K562 (cell line): ENCODE measurements at regions not wholly inside any gene's neighbourhood (a gene's known extent, or its start where the extent isn't known, plus 50 kb on each side); places are given as distances from the start of the nearest gene placed in this dataset.

Experiments used
- BHLHE40 ChIP-seq: IDR thresholded peaks from 2 replicates; pipeline ENCODE4 v1.6.1; 2011; ENCODE audit warnings: low read length, improper control_type of control experiment
- ELF1 ChIP-seq: fragments of 200-800 bp; sonication (Bioruptor generic); IDR thresholded peaks from 2 replicates; pipeline ENCODE4 v1.6.1; 2016; ENCODE audit warnings: missing genetic modification characterization, missing compliant biosample characterization
- ESRRA ChIP-seq: fragments of 450-650 bp; IDR thresholded peaks from 2 replicates; pipeline ENCODE4 v1.6.1; 2014; ENCODE audit warnings: low read depth, mild to moderate bottlenecking, moderate library complexity, borderline replicate concordance
- MXI1 ChIP-seq: IDR thresholded peaks from 2 replicates; pipeline ENCODE4 v1.6.1; 2011; ENCODE audit warnings: low read depth, mild to moderate bottlenecking, improper control_type of control experiment, low read length
- PML ChIP-seq: IDR thresholded peaks from 2 replicates; pipeline ENCODE4 v1.6.1; 2012; ENCODE audit warnings: low read length, inconsistent platforms
- POLR2A ChIP-seq: fragments of 450-650 bp; conservative IDR thresholded peaks from 2 replicates; pipeline ENCODE4 v1.6.1; 2016
- POLR2H ChIP-seq: IDR thresholded peaks from 2 replicates; pipeline ENCODE4 v1.6.1; 2016; ENCODE audit warnings: missing genetic modification characterization, low read depth, mild to moderate bottlenecking, control low read depth, missing compliant biosample characterization, moderate library complexity
- PRMT5 ChIP-seq: sonication (generic); formaldehyde crosslinking; IDR thresholded peaks from 2 replicates; pipeline ENCODE4 v1.5.0; 2020; ENCODE audit warnings: missing genetic modification reagents
- RFX5 ChIP-seq: IDR thresholded peaks from 2 replicates; pipeline ENCODE4 v1.6.1; 2011; ENCODE audit warnings: low read depth, mild to moderate bottlenecking, improper control_type of control experiment, low read length
- TCF3 ChIP-seq: sonication (generic); formaldehyde crosslinking; IDR thresholded peaks from 2 replicates; pipeline ENCODE4 v1.4.0; 2020; ENCODE audit warnings: mild to moderate bottlenecking, missing genetic modification reagents
- ZNF274 ChIP-seq: IDR thresholded peaks from 2 replicates; pipeline ENCODE4 v1.6.1; 2011; ENCODE audit warnings: low read depth, mild to moderate bottlenecking, low read length, moderate library complexity, borderline replicate concordance
- ZNF589 ChIP-seq: fragments of 200-800 bp; sonication (Bioruptor generic); IDR thresholded peaks from 2 replicates; pipeline ENCODE4 v1.6.1; 2016; ENCODE audit warnings: low read depth, missing genetic modification characterization, missing compliant biosample characterization
- TF ChIP-seq, protein P1 (sequence below), 3 experiments: IDR thresholded peaks in 2 of 3; conservative IDR thresholded peaks in 1 of 3; 2 replicates each; pipeline ENCODE4 v1.5.1; 2011 to 2012; ENCODE audit warnings: low read length in 3 of 3, mild to moderate bottlenecking in 3 of 3, control low read depth in 2 of 3, improper control_type of control experiment in 1 of 3, inconsistent platforms in 1 of 3, low read depth in 1 of 3, mixed read lengths in 1 of 3, moderate library complexity in 1 of 3; ENCODE audit not compliant: insufficient read depth in 2 of 3

DNA sequence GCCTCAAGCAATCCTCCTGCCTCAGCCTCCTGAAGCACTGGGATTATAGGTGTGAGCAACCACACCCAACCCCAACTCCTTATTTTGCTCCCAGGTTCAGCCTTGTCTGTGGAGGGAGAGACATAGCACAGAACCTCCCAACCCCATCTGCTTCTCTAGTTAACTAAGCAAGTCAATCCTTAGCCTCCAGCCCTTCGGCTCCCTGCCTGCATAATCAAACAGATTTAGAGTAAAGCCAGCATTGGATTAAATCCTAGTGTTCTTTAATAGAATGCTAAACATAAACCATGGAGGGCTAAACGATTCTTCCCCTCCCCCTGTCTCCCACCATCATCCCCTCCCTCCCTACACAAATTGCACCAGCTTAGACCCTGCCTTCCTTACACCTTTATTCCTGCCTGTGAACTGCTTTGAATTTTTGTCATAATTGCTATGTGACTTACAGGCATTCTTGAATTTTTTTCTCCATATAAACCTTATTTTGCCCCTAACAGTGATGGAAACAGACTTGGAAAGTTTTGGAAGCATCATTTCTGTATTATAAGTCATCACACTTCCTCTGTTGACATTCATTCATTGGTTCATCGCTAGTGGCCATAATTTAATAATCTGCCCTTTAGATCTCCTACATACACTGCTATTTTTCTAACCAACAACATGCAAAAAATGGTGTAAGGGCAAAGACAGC is 72.6 kb upstream of the TOMM7 start:
- no peak for TF ChIP-seq TCF3 (CRISPR knock-in tag)
- no peak for TF ChIP-seq MXI1
- TF ChIP-seq RFX5: no peak
- TF ChIP-seq PML: no peak
- no peak for TF ChIP-seq POLR2H
- no peak for TF ChIP-seq BHLHE40
- no peak for TF ChIP-seq ESRRA
- TF ChIP-seq, protein P1, sequence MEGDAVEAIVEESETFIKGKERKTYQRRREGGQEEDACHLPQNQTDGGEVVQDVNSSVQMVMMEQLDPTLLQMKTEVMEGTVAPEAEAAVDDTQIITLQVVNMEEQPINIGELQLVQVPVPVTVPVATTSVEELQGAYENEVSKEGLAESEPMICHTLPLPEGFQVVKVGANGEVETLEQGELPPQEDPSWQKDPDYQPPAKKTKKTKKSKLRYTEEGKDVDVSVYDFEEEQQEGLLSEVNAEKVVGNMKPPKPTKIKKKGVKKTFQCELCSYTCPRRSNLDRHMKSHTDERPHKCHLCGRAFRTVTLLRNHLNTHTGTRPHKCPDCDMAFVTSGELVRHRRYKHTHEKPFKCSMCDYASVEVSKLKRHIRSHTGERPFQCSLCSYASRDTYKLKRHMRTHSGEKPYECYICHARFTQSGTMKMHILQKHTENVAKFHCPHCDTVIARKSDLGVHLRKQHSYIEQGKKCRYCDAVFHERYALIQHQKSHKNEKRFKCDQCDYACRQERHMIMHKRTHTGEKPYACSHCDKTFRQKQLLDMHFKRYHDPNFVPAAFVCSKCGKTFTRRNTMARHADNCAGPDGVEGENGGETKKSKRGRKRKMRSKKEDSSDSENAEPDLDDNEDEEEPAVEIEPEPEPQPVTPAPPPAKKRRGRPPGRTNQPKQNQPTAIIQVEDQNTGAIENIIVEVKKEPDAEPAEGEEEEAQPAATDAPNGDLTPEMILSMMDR (IDR thresholded peaks at IDR 0.05 in 2 of 3, conservative IDR thresholded peaks at IDR 0.05 in 1 of 3; ENCODE audit: insufficient read depth in 2 of 3, low read depth in 1 of 3, low read length in 3 of 3): no peak
- no peak for TF ChIP-seq ZNF589
- no peak for TF ChIP-seq ELF1
- TF ChIP-seq PRMT5 (CRISPR knock-in tag): no peak
- no peak for TF ChIP-seq POLR2A
- TF ChIP-seq ZNF274: no peak
